HL-60 (cell line): ENCODE measurements at regions not wholly inside any gene's neighbourhood (a gene's known extent, or its start where the extent isn't known, plus 50 kb on each side); places are given as distances from the start of the nearest gene placed in this dataset.

Experiments used
- DNase-seq, 2 experiments: peaks; one replicate each; pipeline ENCODE4 v3.0.0-alpha.2; 2010 to 2020; ENCODE audit warnings: low read depth in 1 of 2, low spot score in 1 of 2
- H3K27ac ChIP-seq: fragments of 250-450 bp; sonication (Bioruptor Pico); replicated peaks from 2 replicates; pipeline ENCODE4 v1.5.1; 2020; ENCODE audit warnings: mild to moderate bottlenecking, moderate library complexity
- H3K27me3 ChIP-seq: fragments of 250-450 bp; sonication (Bioruptor Pico); 2 replicates; pipeline ENCODE4 v1.5.1; 2021; ENCODE audit warnings: mild to moderate bottlenecking, moderate library complexity; ENCODE audit not compliant: insufficient read depth, poor library complexity, severe bottlenecking
- H3K4me3 ChIP-seq: replicated peaks from 2 replicates; pipeline ENCODE4 v1.5.1; 2011; ENCODE audit warnings: mild to moderate bottlenecking, control low read depth, low read length; ENCODE audit not compliant: insufficient read depth
- GABPA ChIP-seq: IDR thresholded peaks from 2 replicates; pipeline ENCODE4 v1.6.1; 2012; ENCODE audit warnings: low read depth
- POLR2AphosphoS5 ChIP-seq: IDR thresholded peaks from 2 replicates; pipeline ENCODE4 v1.6.1; 2012; ENCODE audit warnings: low read depth
- SPI1 ChIP-seq: IDR thresholded peaks from 2 replicates; pipeline ENCODE4 v1.6.1; 2012; ENCODE audit warnings: low read depth, mild to moderate bottlenecking, borderline replicate concordance
- TF ChIP-seq, protein P1 (sequence below): IDR thresholded peaks from 2 replicates; pipeline ENCODE4 v1.6.1; 2012; ENCODE audit warnings: low read depth; ENCODE audit not compliant: insufficient replicate concordance
- TF ChIP-seq, protein P2 (sequence below): IDR thresholded peaks from one replicate; pipeline ENCODE4 v1.5.1; 2011; ENCODE audit warnings: low read length, control low read depth, inconsistent platforms; ENCODE audit not compliant: insufficient read depth

DNA sequence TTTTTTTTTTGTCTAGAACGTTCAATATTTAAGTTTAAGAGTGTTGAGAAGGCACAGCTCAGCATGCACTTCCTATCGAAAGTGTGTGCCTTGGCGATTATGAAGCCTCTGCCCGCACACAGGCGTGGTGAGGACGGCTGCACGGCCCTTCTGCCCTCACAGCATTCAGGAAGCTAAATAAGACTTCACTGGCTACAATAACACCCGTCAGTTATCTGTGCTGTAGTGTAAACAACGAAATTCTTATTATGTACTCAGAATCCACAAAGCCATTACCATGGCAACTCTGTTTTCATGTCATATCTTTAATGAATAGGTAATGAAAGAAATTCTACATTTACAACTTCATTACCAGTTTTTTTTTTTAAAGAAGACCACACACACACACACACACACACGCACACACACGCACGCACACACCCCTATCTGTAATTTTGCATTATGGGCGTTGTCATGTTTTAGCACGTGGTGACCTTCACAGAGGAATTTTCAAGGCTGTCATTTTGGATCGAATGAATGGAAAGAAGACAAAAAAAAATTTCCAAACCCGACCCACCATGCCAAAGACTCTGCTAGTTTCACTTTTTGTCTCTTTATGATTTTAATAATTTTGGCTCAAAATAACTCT is 254.8 kb upstream of the CTBP2 start:
- TF ChIP-seq SPI1 (no peak), POLR2AphosphoS5 (no peak), GABPA (no peak)
- TF ChIP-seq, protein P1, sequence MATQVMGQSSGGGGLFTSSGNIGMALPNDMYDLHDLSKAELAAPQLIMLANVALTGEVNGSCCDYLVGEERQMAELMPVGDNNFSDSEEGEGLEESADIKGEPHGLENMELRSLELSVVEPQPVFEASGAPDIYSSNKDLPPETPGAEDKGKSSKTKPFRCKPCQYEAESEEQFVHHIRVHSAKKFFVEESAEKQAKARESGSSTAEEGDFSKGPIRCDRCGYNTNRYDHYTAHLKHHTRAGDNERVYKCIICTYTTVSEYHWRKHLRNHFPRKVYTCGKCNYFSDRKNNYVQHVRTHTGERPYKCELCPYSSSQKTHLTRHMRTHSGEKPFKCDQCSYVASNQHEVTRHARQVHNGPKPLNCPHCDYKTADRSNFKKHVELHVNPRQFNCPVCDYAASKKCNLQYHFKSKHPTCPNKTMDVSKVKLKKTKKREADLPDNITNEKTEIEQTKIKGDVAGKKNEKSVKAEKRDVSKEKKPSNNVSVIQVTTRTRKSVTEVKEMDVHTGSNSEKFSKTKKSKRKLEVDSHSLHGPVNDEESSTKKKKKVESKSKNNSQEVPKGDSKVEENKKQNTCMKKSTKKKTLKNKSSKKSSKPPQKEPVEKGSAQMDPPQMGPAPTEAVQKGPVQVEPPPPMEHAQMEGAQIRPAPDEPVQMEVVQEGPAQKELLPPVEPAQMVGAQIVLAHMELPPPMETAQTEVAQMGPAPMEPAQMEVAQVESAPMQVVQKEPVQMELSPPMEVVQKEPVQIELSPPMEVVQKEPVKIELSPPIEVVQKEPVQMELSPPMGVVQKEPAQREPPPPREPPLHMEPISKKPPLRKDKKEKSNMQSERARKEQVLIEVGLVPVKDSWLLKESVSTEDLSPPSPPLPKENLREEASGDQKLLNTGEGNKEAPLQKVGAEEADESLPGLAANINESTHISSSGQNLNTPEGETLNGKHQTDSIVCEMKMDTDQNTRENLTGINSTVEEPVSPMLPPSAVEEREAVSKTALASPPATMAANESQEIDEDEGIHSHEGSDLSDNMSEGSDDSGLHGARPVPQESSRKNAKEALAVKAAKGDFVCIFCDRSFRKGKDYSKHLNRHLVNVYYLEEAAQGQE, result no peak
- TF ChIP-seq, protein P2, sequence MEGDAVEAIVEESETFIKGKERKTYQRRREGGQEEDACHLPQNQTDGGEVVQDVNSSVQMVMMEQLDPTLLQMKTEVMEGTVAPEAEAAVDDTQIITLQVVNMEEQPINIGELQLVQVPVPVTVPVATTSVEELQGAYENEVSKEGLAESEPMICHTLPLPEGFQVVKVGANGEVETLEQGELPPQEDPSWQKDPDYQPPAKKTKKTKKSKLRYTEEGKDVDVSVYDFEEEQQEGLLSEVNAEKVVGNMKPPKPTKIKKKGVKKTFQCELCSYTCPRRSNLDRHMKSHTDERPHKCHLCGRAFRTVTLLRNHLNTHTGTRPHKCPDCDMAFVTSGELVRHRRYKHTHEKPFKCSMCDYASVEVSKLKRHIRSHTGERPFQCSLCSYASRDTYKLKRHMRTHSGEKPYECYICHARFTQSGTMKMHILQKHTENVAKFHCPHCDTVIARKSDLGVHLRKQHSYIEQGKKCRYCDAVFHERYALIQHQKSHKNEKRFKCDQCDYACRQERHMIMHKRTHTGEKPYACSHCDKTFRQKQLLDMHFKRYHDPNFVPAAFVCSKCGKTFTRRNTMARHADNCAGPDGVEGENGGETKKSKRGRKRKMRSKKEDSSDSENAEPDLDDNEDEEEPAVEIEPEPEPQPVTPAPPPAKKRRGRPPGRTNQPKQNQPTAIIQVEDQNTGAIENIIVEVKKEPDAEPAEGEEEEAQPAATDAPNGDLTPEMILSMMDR, result no peak
- H3K27ac ChIP-seq, result no peak overlapping the region
- DNase-seq, result no peak
- no peaks in the 10 kb centered on the region for H3K27me3 ChIP-seq
- no peak overlapping the region for H3K4me3 ChIP-seq

DNA sequence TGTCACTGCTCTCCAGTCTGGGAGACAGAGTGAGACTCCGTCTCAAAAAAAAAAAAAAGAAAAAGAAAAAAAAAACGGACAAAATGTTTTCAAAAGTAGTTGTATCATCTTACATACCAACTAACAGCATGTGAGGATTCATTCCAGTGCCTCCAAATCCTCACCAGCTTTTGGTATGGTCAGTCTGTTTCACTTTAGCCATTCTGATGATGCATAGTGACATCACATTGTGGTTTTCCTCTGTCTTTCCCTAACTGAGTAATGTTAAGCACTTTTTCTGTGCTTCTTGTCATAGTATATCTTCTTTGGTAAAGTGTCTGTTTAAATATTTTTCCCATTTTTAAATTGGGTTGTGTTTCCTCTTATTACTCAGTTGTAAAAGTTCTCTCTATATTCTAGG is 251.4 kb upstream of the CTBP2 start:
- Histone ChIP-seq H3K4me3 (no peak overlapping the region), H3K27me3 (no peaks in the 10 kb centered on the region), H3K27ac (no peak overlapping the region)
- no peak for DNase-seq
- TF ChIP-seq SPI1 (no peak), POLR2AphosphoS5 (no peak), GABPA (no peak)
- TF ChIP-seq, protein P2, result no peak
- TF ChIP-seq, protein P1, result no peak

DNA sequence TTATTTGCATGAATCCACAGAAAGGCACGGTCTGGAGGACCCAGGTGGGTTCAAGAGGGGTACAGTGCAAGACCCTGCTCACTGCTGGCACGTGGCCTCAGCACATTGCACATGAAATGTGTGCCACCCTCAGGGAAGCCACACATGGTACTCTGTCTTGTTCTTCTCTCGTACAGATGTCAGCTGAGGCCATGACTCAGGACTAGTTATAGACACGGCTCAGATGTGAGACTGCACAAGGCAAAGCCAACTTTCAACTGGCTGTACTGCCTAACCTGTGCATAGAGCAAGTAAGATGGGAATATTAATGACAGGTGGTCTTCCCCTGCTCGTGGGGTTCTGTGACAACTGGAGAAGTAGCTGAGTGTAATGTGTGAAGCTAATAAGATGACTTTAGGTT is 249.4 kb upstream of the CTBP2 start:
- Histone ChIP-seq H3K27me3 (no peaks in the 10 kb centered on the region), H3K27ac (no peak overlapping the region), H3K4me3 (no peak overlapping the region)
- DNase-seq, result no peak
- TF ChIP-seq, protein P1, result no peak
- TF ChIP-seq, protein P2, result no peak
- TF ChIP-seq SPI1 (no peak), GABPA (no peak), POLR2AphosphoS5 (no peak)
